Endothelial cell of umbilical vein (primary cell): ENCODE measurements at regions not wholly inside any gene's neighbourhood (a gene's known extent, or its start where the extent isn't known, plus 50 kb on each side); places are given as distances from the start of the nearest gene placed in this dataset.

Experiments used
- BruUV-seq: library from RNA; stranded (reverse); fragments of 400-500 nt; replicated peaks from 2 replicates; lab custom pipeline; 2021; lab: Mats Ljungman, UMichigan
- CTCF ChIA-PET: fragments of 300-600, 350-600 bp; sonication (Branson Sonifier 250); formaldehyde crosslinking; loops from one replicate; lab custom pipeline; 2021; ENCODE audit warnings: antibody characterized with exemption, inconsistent platforms; lab: Charles Lee
- POLR2A ChIA-PET: fragments of 300-600, 350-600 bp; sonication (Branson Sonifier 250); formaldehyde crosslinking; loops from one replicate; lab custom pipeline; 2021; ENCODE audit warnings: antibody characterized with exemption, inconsistent platforms; lab: Charles Lee
- DNase-seq: peaks from one replicate; pipeline ENCODE4 v3.0.0-alpha.2; 2011; ENCODE audit warnings: low read depth, low spot score
- FAIRE-seq: peaks from 2 replicates; lab custom pipeline; 2011; peaks lifted over from hg19 to GRCh38; lab: Jason Lieb, UNC
- H2AFZ ChIP-seq: 2 replicates; pipeline ENCODE4 v1.6.0; 2012; ENCODE audit warnings: low read depth, low read length, control low read depth, inconsistent platforms
- H3K27ac ChIP-seq: 2 replicates; pipeline ENCODE4 v1.5.1; 2011; ENCODE audit warnings: low read depth, mild to moderate bottlenecking, control low read depth, low read length, moderate library complexity; ENCODE audit not compliant: insufficient read depth
- H3K27me3 ChIP-seq, 2 experiments: 2 replicates each; pipeline versions ENCODE4 v1.6.0 to v1.6.1; 2011; ENCODE audit warnings: low read length in 2 of 2, mixed read lengths in 1 of 2; ENCODE audit not compliant: control insufficient read depth in 2 of 2, insufficient read depth in 2 of 2
- H3K36me3 ChIP-seq, 2 experiments: 2 replicates in 1 of 2; 3 replicates in 1 of 2; pipeline ENCODE4 v1.5.1; 2011; ENCODE audit warnings: low read length in 2 of 2, mild to moderate bottlenecking in 1 of 2, moderate library complexity in 1 of 2; ENCODE audit not compliant: control insufficient read depth in 2 of 2, insufficient read depth in 2 of 2; ENCODE audit errors: extremely low read depth in 1 of 2
- H3K4me1 ChIP-seq: 3 replicates; pipeline ENCODE4 v1.5.1; 2011; ENCODE audit warnings: mild to moderate bottlenecking, low read length; ENCODE audit not compliant: control insufficient read depth, insufficient read depth; ENCODE audit errors: extremely low read depth
- H3K4me2 ChIP-seq: 2 replicates; pipeline ENCODE4 v1.6.1; 2011; ENCODE audit warnings: low read length, control low read depth, mixed read lengths; ENCODE audit not compliant: insufficient read depth
- H3K4me3 ChIP-seq, 3 experiments: fragments of 200-600 bp in 1 of 3; sonication (generic), shearing (Covaris generic) in 1 of 3; replicated peaks in 1 of 3; 2 replicates each; pipeline ENCODE4 v1.5.1; 2011 to 2016; ENCODE audit warnings: control low read depth in 3 of 3, low read length in 3 of 3, mild to moderate bottlenecking in 2 of 3, inconsistent platforms in 1 of 3, low read depth in 1 of 3, moderate library complexity in 1 of 3; ENCODE audit not compliant: insufficient read depth in 1 of 3
- H3K79me2 ChIP-seq: 2 replicates; pipeline ENCODE4 v1.6.0; 2012; ENCODE audit warnings: low read length, inconsistent platforms; ENCODE audit not compliant: control insufficient read depth, insufficient read depth
- H3K9ac ChIP-seq: replicated peaks from 2 replicates; pipeline ENCODE3; 2011; ENCODE audit warnings: low read length, control low read depth; ENCODE audit not compliant: insufficient read depth; ENCODE audit errors: extremely low read depth
- H3K9me1 ChIP-seq: replicated peaks from 3 replicates; pipeline ENCODE4 v1.6.0; 2011; ENCODE audit warnings: mild to moderate bottlenecking, low read length; ENCODE audit not compliant: control insufficient read depth, insufficient read depth; ENCODE audit errors: extremely low read depth
- H3K9me3 ChIP-seq: replicated peaks from 2 replicates; pipeline ENCODE4 v1.5.1; 2012; ENCODE audit warnings: low read length, inconsistent platforms; ENCODE audit not compliant: control insufficient read depth, insufficient read depth
- H4K20me1 ChIP-seq: replicated peaks from 2 replicates; pipeline ENCODE3; 2011; ENCODE audit warnings: mild to moderate bottlenecking, low read length; ENCODE audit not compliant: control insufficient read depth, insufficient read depth; ENCODE audit errors: extremely low read depth
- FOS ChIP-seq: IDR thresholded peaks from 2 replicates; pipeline ENCODE4 v1.6.1; 2011; ENCODE audit warnings: mild to moderate bottlenecking, low read length, moderate library complexity, borderline replicate concordance; ENCODE audit not compliant: insufficient read depth
- GATA2 ChIP-seq: IDR thresholded peaks from 2 replicates; pipeline ENCODE4 v1.7.0; 2011; ENCODE audit warnings: low read depth, mild to moderate bottlenecking, moderate library complexity, mixed read lengths, low read length; ENCODE audit not compliant: insufficient read length, insufficient read depth
- MYC ChIP-seq: IDR thresholded peaks from one replicate; pipeline ENCODE4 v1.6.1; 2011; ENCODE audit warnings: mild to moderate bottlenecking, low read depth, low read length
- POLR2A ChIP-seq: IDR thresholded peaks from 2 replicates; pipeline ENCODE4 v1.6.1; 2012; ENCODE audit warnings: low read depth, mild to moderate bottlenecking, control low read depth, low read length
- POLR2AphosphoS5 ChIP-seq: IDR thresholded peaks from 2 replicates; pipeline ENCODE4 v1.6.1; 2012; ENCODE audit warnings: low read depth, mild to moderate bottlenecking, control low read depth, low read length, moderate library complexity; ENCODE audit not compliant: insufficient read depth
- dilution Hi-C: fragments of 300-500 bp; cut with MboI; formaldehyde crosslinking; loops from one replicate; pipeline ENCODE4 v1.15.0; 2019; ENCODE audit warnings: low sequenced_read_pairs; ENCODE audit not compliant: extremely low pct_ligation_motif_present
- intact Hi-C: fragments of 100-400 bp; cut with micrococcal nuclease; formaldehyde crosslinking; loops from one replicate; pipeline ENCODE4 v1.10.0; 2022
- TF ChIP-seq, protein P1 (sequence below): IDR thresholded peaks from 2 replicates; pipeline ENCODE4 v1.6.1; 2011; ENCODE audit not compliant: insufficient read depth, insufficient read length
- TF ChIP-seq, protein P2 (sequence below), 2 donors: IDR thresholded peaks; 1 replicate in 1 of 2; 2 replicates in 1 of 2; pipeline ENCODE4 v1.5.1; 2011; ENCODE audit warnings: low read length in 2 of 2, mild to moderate bottlenecking in 2 of 2, moderate library complexity in 2 of 2, control low read depth in 1 of 2, inconsistent platforms in 1 of 2, low read depth in 1 of 2; ENCODE audit not compliant: insufficient read depth in 1 of 2; ENCODE audit errors: extremely low read depth in 1 of 2

DNA sequence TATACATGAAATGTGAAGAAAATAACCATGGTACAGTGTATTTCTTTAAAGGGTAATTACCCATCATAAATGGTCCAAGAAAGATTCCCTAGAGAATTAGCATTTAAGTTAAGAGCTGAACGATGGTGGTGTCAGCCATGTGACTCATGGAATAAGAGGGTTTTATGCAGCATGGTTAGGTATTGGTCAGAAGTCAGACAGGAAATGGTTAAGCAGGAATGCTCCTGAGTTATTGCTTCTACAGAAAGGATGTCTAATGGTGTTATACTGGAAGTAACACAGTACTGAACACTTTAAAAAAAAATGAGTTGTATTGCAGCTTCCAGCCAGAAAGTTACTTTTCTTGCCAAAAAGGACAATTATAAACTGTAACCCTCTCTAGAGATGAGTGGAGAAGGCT is 72.7 kb upstream of the UBE2E3 start:
- dilution Hi-C loops: no loop called here
- Histone ChIP-seq H3K9me3 (no peaks in the 10 kb centered on the region), H3K27me3 (no peaks in the 10 kb centered on the region), H3K9me1 (no peaks in the 10 kb centered on the region), H3K4me3 (no peak overlapping the region), H3K4me1 (no peaks in the 10 kb centered on the region), H3K36me3 (no peaks in the 10 kb centered on the region), H2AFZ (no peak overlapping the region), H3K27ac (no peak overlapping the region), H3K79me2 (no peaks in the 10 kb centered on the region), H3K4me2 (no peak overlapping the region), H3K9ac (no peak overlapping the region), H4K20me1 (no peaks in the 10 kb centered on the region)
- TF ChIP-seq FOS: no peak
- TF ChIP-seq POLR2A: no peak
- TF ChIP-seq, protein P1, sequence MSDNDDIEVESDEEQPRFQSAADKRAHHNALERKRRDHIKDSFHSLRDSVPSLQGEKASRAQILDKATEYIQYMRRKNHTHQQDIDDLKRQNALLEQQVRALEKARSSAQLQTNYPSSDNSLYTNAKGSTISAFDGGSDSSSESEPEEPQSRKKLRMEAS: no peak
- TF ChIP-seq GATA2: no peak
- no peak for TF ChIP-seq POLR2AphosphoS5
- TF ChIP-seq MYC: no peak
- TF ChIP-seq, protein P2, sequence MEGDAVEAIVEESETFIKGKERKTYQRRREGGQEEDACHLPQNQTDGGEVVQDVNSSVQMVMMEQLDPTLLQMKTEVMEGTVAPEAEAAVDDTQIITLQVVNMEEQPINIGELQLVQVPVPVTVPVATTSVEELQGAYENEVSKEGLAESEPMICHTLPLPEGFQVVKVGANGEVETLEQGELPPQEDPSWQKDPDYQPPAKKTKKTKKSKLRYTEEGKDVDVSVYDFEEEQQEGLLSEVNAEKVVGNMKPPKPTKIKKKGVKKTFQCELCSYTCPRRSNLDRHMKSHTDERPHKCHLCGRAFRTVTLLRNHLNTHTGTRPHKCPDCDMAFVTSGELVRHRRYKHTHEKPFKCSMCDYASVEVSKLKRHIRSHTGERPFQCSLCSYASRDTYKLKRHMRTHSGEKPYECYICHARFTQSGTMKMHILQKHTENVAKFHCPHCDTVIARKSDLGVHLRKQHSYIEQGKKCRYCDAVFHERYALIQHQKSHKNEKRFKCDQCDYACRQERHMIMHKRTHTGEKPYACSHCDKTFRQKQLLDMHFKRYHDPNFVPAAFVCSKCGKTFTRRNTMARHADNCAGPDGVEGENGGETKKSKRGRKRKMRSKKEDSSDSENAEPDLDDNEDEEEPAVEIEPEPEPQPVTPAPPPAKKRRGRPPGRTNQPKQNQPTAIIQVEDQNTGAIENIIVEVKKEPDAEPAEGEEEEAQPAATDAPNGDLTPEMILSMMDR (IDR thresholded peaks at IDR 0.05; ENCODE audit: extremely low read depth in 1 of 2, insufficient read depth in 1 of 2, low read depth in 1 of 2, low read length in 2 of 2): no peak
- FAIRE-seq (no peak), DNase-seq (no peak)
- no TSS peak for BruUV-seq
- POLR2A ChIA-PET: no interaction called here
- CTCF ChIA-PET: no interaction called here
- intact Hi-C loops: no loop called here
